GM19328 (cell line): ENCODE measurements at regions not wholly inside any gene's neighbourhood (a gene's known extent, or its start where the extent isn't known, plus 50 kb on each side); places are given as distances from the start of the nearest gene placed in this dataset.
"Not testable (repeated sequence)": the region's sequence is repeated elsewhere in the genome, so short reads cannot be mapped to it uniquely, and the experiment has no call there.

Experiments used
- ATAC-seq: cut with Tn5 transposase; IDR thresholded peaks from one replicate; pipeline ENCODE4 v1.9.1; 2021; ENCODE audit warnings: mild to moderate bottlenecking, moderate library complexity; ENCODE audit not compliant: unreplicated experiment

DNA sequence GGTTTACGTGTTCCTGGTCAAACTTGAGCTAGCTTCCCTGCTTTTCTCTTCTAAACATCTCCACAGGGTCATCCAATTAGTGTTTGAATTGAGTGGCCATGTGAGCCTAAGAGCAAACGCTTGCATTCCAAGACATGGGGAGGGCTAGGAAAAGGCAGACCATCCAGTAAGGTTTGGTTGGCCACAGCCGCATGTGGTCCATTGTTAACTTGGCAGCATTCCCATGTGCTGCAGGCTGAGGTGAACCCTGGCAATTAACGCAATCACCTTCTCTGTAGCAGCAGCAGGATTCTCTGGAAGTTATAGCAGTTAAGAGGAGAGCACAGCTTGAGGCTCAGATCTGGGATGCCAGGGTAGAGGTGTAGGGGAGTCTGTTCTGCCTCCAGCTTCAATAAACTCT, 502.2 kb upstream of the LMCD1 start:
- no peak for ATAC-seq

DNA sequence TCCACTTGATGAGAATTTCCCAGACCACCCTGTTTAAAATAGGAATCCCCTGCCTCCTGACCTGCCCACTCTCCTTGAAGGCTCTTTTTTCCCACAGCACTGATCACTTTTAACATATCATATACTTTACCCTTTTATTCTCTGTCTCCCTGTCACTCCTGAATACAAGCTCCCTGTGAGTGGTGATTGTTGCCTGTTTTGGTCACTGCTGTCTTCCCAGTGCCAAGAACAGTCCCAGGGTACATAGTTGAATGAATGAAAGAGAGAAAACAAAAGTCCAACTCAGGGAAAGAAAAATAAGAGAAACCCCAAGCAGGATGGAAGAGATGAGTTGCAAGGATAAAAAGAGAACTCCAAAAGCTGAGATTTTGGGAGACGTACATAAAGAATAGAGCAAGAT, 500.3 kb upstream of the LMCD1 start:
- no peak for ATAC-seq

DNA sequence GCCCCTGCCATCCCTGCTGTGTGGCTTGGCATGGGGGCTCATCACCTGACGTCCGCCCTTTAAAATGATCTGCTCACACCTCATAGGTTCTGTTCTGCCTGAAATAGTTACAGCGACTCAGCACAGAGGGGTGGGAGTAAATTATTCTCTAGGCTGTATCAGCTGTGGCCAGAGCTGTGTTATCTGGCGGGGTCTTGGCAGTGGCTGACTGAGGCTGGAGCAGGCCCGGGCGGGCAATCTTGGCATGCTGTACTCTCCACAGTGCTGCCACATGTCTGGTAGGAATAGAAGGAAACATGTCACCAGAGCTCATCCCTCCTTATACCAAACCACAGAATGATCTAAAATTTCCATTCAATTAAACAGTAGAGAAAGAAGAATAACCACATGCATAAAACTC, 499.9 kb upstream of the LMCD1 start:
- ATAC-seq = no peak

DNA sequence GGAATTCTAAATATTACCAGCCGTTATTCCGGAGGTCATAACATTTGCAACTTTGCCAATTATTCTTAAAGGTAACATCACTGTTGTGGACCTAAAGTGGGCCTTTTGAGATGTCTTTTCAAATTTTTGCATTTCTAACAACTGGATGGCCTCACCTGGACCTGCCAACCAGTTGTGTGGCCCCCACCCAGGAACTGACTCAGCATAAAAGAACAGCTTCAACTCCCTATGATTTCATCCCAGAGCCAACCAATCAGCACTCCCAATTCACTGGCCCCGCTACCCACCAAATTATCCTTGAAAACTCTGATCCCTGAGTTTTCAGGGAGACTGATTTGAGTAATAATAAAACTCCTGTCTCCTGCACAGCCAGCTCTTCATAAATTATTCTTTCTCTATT, 489.7 kb upstream of the LMCD1 start:
- ATAC-seq = no peak

DNA sequence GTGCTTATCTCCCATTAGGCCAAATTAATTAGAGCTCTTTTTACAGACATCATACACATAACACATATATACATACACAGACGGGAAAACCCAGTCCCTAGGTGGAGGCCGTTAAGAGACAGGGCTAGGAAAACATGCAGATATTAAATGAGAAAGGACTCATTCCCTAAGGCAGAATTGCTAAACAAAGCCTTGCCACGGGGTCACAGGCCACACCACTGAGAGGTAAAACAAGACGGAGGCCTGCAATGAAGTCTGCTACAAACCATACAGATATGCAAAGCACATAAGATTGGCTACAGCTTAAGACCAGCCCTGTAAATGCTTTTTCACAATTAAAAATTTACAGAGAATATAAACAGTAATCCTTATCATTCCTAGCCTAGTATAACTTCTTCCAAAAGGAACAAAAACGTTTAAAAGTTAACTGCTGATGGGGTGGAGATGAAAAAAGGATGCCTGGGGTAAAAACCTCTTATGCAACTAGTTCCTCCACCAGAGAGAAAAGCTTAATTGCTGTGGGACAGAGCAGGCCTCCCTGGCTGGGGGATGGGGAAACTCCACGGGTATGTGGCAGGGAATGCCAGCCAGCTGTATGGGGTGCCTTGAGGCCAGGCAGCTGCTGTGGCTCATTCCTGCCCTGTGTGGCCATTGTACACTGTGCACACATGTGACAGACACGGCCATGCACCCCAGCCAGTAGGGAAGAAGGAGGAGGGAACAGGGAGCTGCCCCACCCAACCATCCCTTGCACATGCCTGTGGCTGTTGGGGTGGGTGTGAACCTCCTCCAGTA, 481.4 kb upstream of the LMCD1 start:
- ATAC-seq = no peak

DNA sequence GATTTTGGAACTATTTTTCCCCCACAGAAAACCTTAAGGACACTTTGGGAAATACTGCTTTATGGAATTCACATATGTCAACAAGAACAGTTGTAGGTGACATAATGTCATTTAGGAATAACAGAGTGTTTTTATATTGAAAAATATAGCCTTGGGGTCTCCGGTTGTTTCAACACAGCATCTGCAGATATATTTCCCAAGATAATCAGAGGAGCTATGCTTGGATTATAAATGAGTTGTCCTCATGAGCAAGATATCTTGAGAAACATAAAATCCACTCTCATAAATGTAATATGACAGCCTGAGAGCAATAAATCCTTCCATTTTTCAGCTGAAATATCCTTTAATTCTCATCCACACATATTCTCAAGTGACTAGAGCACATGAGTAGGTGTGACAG, 473.7 kb upstream of the LMCD1 start:
- no peak for ATAC-seq

DNA sequence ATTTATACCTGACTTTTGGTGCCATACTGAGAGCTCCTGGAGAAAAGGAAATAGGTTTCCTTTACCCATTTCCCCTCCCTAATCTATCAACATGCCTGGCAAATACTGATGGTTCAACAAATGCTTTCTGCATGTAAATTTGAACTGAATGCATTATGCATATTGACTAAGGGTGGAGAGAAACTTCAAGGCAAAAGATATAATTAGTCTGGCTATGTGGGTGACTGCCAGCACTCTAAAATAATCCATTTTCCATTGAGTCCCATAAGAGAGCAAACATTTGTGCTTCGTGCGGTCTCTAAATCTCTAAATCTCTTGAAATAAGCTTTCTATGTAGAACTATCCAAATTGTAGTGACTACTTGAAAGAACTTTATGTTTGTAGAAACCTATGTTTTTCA, 451.3 kb upstream of the LMCD1 start:
- no peak for ATAC-seq

DNA sequence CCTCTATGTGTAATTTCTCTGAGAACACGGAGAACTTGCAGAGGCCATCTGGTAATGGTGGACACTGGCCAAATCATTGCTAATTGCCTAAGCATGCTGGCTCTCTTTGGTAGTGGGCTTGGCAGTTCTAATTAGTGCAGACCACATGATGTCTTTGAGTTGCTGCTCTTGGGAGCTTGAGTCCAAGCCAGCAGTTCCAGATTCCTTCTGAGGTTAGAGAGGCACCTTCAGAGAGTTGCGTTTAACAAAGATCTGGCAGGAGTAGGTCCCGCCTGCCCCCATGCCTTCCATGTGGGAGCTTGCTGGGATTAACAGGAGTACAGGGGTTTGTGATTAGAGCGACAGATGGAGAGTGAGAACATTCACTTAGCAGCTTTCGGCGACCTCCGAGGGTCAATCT, 449.0 kb upstream of the LMCD1 start:
- no peak for ATAC-seq

DNA sequence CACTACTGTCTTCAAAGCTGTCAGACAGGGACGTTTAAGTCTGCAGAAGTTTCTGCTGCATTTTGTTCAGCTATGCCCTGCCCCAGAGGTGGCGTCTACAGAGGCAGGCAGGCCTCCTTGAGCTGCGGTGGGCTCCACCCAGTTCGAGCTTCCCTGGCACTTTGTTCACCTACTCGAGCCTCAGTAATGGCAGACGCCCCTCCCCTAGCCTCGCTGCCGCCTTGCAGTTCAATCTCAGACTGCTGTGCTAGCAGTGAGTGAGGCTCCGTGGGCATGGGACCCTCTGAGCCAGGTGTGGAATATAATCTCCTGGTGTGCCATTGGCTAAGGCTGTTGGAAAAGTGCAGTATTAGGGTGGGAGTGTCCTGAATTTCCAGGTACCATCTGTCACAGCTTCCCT, 433.5 kb upstream of the LMCD1 start:
- not testable (repeated sequence) for ATAC-seq

DNA sequence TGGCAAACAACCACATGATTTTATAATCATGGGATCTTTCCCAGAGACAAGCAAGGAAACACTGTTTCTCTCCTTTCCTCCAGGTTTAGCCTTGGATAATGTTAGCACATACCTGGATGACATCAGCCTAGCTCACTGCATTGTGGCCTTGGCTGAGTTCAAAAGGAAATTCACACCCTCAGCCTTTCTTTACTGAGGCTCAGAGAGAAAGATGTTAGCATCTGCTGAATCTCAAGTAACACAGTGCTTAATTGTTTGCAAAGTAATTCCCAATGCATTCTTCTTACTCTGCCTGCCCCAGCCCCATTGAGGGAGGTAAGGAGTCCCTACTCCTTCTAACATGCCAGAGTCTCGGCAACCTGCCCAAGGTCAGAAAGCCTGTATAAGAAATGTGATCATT, 432.2 kb upstream of the LMCD1 start:
- ATAC-seq = no peak

DNA sequence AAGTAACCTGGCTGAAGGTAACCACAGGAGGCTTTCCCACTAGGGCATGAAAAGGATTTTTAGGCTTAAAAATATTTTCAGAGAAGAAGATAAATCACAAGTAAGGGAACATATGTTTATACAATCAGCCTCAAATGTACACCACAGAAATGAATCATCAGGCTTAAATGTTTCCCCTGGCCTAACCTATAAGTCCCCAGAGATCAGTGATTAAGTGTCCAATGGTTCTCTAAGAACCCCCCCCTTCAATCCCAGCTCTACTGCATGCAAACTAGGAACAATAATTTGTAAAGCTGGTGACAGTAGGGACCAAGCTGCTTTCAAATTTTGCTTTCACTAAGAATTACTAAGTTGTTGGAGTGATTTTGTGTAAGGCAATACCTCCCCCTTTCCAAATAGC, 431.6 kb upstream of the LMCD1 start:
- no peak for ATAC-seq

DNA sequence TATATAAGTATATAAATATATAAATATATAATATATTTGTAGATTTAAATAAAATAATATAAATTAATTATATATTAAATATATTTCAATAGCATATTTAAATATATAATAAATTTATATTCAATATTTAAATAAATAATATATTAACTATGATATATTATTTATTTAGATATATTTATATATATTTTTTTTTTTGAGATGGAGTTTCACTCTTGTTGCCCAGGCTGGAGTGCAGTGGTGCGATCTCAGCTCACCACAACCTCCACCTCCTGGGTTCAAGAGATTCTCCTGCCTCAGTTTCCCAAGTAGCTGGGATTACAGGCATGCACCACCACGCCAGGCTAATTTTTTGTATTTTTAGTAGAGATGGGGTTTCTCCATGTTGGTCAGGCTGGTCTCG, 426.9 kb upstream of the LMCD1 start:
- not testable (repeated sequence) for ATAC-seq

DNA sequence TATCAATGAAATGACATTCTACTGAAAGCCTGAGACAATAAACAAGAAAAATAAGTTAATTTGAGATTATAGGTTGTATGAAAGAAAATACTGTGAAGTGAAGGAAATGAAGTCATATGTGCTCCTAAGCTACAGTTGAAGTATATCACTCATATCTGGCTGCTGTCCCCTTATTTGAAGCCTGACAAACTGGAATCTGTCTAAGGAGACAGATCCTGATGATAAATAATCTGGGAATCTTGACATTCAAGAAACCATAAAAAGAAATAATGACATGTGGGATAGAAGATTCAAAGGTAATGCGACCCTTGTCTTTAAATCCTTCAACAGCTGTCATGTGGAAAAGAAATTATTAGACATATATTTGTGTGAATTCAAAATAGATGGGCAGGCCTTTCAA, 424.5 kb upstream of the LMCD1 start:
- ATAC-seq = no peak

DNA sequence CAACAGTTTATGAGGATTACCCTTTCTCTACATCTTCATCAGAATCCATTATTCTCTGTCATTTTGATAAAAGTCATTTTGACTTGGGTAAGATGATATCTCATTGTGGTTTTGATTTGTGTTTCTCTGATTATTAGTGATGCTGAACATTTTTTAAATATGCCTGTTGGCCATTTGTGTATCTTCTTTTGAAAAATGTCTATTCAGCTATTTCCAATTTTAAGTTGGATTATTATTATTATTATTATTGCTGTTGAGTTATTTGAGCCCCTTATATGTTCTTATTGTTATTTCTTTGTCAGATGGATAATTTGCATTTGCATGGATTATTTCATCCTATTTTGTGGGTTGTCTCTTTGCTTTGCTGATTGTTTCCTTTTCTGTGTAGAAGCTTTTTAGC, 421.2 kb upstream of the LMCD1 start:
- no peak for ATAC-seq

DNA sequence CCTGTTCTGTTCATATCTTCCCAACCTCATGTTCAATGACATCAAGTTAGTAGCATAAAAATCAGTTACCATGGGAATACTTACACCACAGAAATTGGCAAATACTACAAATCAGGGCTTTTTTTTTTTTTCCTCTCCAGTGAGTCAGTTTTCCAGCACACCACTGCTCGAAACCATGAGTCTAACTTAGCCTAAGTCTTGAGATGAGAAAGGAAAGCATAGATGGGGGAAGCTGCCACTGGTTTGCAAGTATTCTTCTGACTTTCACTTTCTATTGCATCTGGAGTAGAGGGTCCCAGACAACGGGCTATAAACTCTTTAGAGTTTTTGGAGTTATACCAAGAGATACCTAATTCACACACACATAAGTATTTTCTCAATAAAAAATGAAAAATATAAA, 416.1 kb upstream of the LMCD1 start:
- no peak for ATAC-seq

DNA sequence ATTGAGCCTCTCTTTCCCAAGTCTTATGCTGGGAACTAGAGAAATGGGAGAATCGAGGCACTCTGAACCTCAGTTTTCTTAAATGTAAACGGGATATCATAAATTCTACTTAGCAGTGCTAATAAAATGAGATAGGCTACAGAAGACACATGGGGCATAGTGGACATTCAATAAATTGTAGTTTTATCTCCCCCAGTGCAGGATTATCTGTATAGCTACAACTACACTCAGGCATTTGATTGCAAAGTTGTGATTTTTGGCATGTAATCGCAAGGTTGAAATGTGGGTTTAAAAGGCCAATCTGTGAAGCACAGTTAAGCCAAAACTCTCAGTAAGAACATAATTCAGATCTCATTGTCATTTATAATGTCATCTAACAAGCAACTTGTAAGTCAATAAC, 413.7 kb upstream of the LMCD1 start:
- ATAC-seq = no peak

DNA sequence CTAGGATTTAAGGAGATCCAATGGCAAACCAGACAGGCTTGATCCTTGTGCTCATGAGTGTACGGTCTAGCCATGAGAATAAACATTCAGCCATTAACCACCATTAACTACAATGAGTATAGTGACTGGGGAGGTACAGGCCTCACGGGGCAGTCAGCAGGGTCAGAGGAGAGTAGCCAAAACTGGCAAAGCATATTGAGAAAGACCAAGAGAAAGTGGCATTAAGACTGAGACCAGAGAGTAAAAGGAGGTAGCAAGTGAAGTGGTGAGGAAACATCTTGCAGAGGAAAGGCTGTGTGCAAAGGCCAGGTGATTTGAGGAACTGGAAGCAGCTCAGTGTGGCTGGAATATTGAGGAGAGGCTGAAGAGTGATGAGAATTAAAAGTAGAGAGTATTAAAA, 407.2 kb upstream of the LMCD1 start:
- no peak for ATAC-seq

DNA sequence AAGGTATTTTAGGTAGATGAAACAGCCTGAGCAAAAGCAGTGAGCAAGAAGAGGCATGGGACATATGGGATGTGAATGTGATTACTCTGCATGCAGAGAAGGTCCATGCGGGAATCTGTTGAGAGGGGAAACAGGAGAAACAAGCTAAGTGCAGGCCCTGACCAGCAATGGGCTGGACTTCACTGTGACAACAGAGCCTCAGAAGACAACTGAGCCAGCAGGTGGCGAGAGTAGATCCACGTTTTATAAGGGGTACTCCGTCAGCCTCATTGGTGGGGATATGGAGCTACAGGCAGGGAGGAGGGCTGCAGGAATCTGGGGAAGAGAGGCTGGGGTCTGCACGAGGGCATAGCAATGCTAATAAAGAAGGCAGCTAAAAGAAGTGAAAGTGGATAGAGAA, 405.9 kb upstream of the LMCD1 start:
- no peak for ATAC-seq

DNA sequence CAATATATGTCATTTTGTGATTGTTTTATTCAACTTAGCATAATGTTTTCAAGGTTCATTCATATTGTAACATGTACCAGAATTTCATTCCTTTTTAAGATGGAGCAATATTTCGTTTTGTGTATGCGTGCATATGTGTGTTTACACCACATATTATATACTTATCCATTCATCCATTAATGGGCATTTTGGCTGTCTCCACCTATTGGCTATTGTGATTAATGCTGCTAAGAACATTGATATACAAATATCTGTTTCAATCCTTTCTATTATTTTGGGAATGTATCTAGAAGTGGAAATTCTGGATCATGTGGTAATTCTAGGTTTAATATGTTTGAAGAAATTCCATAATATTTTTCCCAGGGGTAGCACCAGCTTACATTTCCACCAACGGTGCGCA, 403.9 kb upstream of the LMCD1 start:
- no peak for ATAC-seq

DNA sequence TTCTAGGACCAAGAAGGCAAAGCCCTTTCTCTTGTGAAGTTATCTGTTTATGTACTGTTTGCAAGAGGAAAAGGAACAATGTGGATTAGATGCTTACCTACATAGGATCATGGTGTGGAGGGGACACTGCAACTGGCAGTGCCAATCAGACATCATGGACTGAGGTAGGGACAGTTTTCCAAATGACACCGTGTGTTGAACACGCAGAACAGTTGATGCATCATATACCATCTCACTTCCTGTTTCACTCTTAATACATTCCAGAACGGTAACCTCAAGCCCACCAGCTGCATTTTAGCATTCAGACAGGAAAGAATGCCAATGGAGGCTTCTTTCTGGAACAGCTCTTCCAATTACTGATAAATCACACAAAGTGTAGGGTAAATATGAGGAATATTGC, 397.7 kb upstream of the LMCD1 start:
- peak; percentile 52 for ATAC-seq

DNA sequence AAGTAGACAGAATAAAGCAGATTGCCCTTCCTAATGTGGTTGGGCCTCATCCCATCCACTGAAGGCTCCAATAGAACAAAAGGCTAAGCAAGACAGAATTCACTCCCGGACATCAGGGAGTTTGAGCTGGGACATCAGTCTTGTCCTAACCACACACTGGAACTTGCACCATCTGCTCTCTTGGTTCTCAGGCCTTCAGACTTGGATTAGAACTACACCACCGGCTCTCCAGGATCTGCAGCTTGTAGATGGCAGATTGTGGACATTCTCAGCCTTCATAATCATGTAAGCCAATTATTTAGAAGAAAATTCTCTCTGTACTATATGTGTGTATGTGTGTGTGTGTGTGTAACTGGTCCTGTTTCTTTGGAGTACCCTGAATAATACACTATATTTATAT, 394.7 kb upstream of the LMCD1 start:
- no peak for ATAC-seq

DNA sequence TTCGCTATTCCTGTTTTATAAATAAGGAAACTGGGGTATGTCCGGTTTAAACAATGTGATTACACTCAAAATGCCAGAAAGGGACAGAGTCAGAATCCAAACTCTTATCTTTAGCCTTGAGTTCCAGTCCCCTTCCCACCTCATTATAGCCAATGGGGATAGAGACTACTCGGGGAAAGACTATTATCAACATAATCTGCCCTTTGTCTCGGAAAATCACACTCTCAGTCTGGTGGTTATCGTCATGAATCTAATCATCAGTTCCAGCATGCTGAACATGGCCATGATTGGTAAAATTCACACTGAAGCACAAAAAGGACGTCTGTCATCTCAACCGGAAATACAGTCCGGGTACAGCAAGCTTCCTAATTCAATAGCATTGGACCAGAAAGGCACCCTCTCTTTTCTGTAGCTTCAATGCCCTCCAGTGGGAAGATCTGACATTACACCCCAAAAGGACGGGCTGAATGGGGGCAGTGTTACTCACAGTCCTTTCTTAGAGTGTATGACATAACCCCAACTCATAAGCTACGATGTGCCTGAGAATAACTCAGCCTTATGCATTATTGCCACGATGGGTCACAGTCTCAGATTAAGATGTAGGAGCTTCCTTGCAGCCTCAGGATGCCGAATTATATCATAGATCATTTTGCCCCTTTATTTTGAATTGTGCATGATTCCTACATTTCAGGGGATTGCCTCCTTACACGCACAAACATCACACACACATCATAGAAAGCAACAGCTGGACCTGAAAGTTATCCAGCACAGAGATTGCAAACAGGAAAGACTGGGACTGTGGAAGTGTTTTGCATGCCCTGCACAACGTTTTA, 390.4 kb upstream of the LMCD1 start:
- ATAC-seq = peak; percentile 99
